Gastroesophageal sphincter (tissue), 3 donors: ENCODE measurements at regions not wholly inside any gene's neighbourhood (a gene's known extent, or its start where the extent isn't known, plus 50 kb on each side); places are given as distances from the start of the nearest gene placed in this dataset.

Source experiments
- EP300 ChIP-seq: sonication (generic); formaldehyde crosslinking; IDR thresholded peaks from one replicate; pipeline ENCODE4 v1.6.1; 2017; ENCODE audit warnings: antibody characterized with exemption, mild to moderate bottlenecking
- POLR2A ChIP-seq, 2 donors: fragments of 450-650 bp; IDR thresholded peaks; one replicate each; pipeline ENCODE4 v1.6.1; 2017; ENCODE audit warnings: antibody characterized with exemption in 2 of 2, mild to moderate bottlenecking in 2 of 2, moderate library complexity in 1 of 2
- TF ChIP-seq, protein P1 (sequence below), 4 experiments: fragments of 200-600 bp in 2 of 4; fragments of 450-650 bp in 2 of 4; sonication (generic) in 1 of 4; IDR thresholded peaks; one replicate each; pipeline ENCODE4 v1.5.1; 2017 to 2019; ENCODE audit warnings: antibody characterized with exemption in 4 of 4, mild to moderate bottlenecking in 2 of 4, moderate library complexity in 2 of 4

DNA sequence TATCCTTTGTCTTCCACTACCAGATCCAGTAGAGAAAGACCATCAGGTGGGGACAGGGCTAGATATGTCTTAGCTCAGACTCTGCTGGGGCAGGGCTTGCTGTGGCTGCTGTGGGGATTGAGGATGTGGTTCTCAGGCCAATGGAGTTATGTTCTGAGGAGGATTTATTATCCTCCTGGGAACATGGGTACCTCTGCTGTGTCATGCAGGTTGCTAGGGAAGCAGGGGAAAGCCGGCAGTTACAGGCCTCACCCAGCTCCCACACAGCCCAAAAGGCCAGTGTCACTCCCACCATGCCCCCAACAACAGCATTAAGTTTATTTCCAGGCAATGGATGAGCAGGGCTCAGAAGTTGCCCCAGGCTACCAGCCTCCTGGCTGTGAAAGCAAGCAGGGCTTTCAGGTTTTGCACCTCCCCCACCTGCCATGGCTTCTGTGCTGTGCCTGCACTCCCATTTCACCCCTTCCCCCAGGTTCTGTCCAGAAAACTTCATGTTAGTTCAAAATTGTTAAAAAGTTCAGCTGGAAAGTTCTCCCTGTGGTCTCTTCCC is 879.9 kb downstream of the ARAP2 start:
- TF ChIP-seq, protein P1, sequence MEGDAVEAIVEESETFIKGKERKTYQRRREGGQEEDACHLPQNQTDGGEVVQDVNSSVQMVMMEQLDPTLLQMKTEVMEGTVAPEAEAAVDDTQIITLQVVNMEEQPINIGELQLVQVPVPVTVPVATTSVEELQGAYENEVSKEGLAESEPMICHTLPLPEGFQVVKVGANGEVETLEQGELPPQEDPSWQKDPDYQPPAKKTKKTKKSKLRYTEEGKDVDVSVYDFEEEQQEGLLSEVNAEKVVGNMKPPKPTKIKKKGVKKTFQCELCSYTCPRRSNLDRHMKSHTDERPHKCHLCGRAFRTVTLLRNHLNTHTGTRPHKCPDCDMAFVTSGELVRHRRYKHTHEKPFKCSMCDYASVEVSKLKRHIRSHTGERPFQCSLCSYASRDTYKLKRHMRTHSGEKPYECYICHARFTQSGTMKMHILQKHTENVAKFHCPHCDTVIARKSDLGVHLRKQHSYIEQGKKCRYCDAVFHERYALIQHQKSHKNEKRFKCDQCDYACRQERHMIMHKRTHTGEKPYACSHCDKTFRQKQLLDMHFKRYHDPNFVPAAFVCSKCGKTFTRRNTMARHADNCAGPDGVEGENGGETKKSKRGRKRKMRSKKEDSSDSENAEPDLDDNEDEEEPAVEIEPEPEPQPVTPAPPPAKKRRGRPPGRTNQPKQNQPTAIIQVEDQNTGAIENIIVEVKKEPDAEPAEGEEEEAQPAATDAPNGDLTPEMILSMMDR (IDR thresholded peaks at IDR 0.05): no peak
- no peak for TF ChIP-seq POLR2A (IDR thresholded peaks at IDR 0.05)
- no peak for TF ChIP-seq EP300
